Left ventricle myocardium inferior (tissue), 1 donor: ENCODE measurements at regions not wholly inside any gene's neighbourhood (a gene's known extent, or its start where the extent isn't known, plus 50 kb on each side); places are given as distances from the start of the nearest gene placed in this dataset.

ENCODE experiments used
- DNase-seq: peaks from one replicate; pipeline ENCODE4 v3.0.0-alpha.2; 2020
- H3K27ac ChIP-seq: fragments of 200-600 bp; replicated peaks from 2 replicates; pipeline ENCODE4 v1.8.0; 2021
- H3K27me3 ChIP-seq: fragments of 200-600 bp; 2 replicates; pipeline ENCODE4 v1.8.0; 2021; ENCODE audit warnings: low read depth
- H3K36me3 ChIP-seq: fragments of 200-600 bp; 2 replicates; pipeline ENCODE4 v1.8.0; 2021
- H3K4me1 ChIP-seq: fragments of 200-600 bp; 2 replicates; pipeline ENCODE4 v1.8.0; 2021
- H3K4me3 ChIP-seq: fragments of 200-600 bp; 2 replicates; pipeline ENCODE4 v1.8.0; 2021; ENCODE audit warnings: mild to moderate bottlenecking, moderate library complexity
- H3K9me3 ChIP-seq: fragments of 200-600 bp; replicated peaks from 2 replicates; pipeline ENCODE4 v1.8.0; 2021
- CTCF ChIP-seq: fragments of 200-600 bp; IDR thresholded peaks from 2 replicates; pipeline ENCODE4 v1.8.0; 2021; ENCODE audit warnings: antibody characterized with exemption, mild to moderate bottlenecking, borderline replicate concordance
- intact Hi-C: fragments of 100-400 bp; cut with micrococcal nuclease; formaldehyde crosslinking; loops from one replicate; pipeline ENCODE4 v1.11.0; 2022
- donor health status: DM: no; HTN: yes; CAD: no; lungs with severe emphysema.

- no peak for TF ChIP-seq CTCF
- no peaks in the 10 kb centered on the region for H3K9me3 ChIP-seq
- no peak for DNase-seq
- intact Hi-C loops: no loop called here
- H3K36me3 ChIP-seq: no peaks in the 10 kb centered on the region
- H3K4me3 ChIP-seq: no peak overlapping the region
- H3K4me1 ChIP-seq: no peaks in the 10 kb centered on the region
- H3K27ac ChIP-seq: no peak overlapping the region
- no peaks in the 10 kb centered on the region for H3K27me3 ChIP-seq
These were observed 58.2 kb upstream of the REG3G start for GRCh38 chr2:78967294-78967693.

GRCh38 chr2:78973630-78974029, 51.9 kb upstream of the REG3G start:
- DNase-seq: no peak
- no peaks in the 10 kb centered on the region for H3K4me1 ChIP-seq
- H3K4me3 ChIP-seq: no peak overlapping the region
- no peak for TF ChIP-seq CTCF
- no peaks in the 10 kb centered on the region for H3K9me3 ChIP-seq
- H3K27ac ChIP-seq: no peak overlapping the region
- H3K36me3 ChIP-seq: no peaks in the 10 kb centered on the region
- intact Hi-C loops: no loop called here
- no peaks in the 10 kb centered on the region for H3K27me3 ChIP-seq
